D721Med (cell line): ENCODE measurements at regions not wholly inside any gene's neighbourhood (a gene's known extent, or its start where the extent isn't known, plus 50 kb on each side); places are given as distances from the start of the nearest gene placed in this dataset.

Experiments used
- DNase-seq: peaks from one replicate; pipeline ENCODE4 v3.0.0; 2011; ENCODE audit warnings: low spot score; ENCODE audit not compliant: insufficient read length
- FAIRE-seq: peaks from 2 replicates; lab custom pipeline; 2011; peaks lifted over from hg19 to GRCh38; lab: Jason Lieb, UNC
- CTCF ChIP-seq: IDR thresholded peaks from 2 replicates; pipeline ENCODE4 v1.5.1; 2012; ENCODE audit warnings: mild to moderate bottlenecking, control low read depth; ENCODE audit not compliant: insufficient read depth; ENCODE audit errors: missing control alignments

- no peak for DNase-seq
- TF ChIP-seq CTCF: no peak
Observed at GRCh38 chr4:151934766-151935165, 174.0 kb upstream of the GATB start.

GRCh38 chr4:151933122-151933827, 172.5 kb upstream of the GATB start:
- DNase-seq (no peak), FAIRE-seq (no peak)
- TF ChIP-seq CTCF: no peak

More at GRCh38 chr4:151934766-151935165, 174.0 kb upstream of the GATB start:
- FAIRE-seq: no peak

- DNase-seq: no peak
- no peak for TF ChIP-seq CTCF
- FAIRE-seq: no peak
Observed at GRCh38 chr4:151931563-151931962, 170.8 kb upstream of the GATB start.

GRCh38 chr4:151930372-151930771, 169.6 kb upstream of the GATB start:
- no peak for TF ChIP-seq CTCF
- FAIRE-seq: no peak
- no peak for DNase-seq

GRCh38 chr4:151928112-151928511, 167.3 kb upstream of the GATB start:
- TF ChIP-seq CTCF: no peak
- no peak for FAIRE-seq
- DNase-seq: no peak

- DNase-seq (no peak), FAIRE-seq (no peak)
- no peak for TF ChIP-seq CTCF
Observed at GRCh38 chr4:151922811-151923210, 162.0 kb upstream of the GATB start.

- FAIRE-seq: no peak
- no peak for TF ChIP-seq CTCF
- no peak for DNase-seq
Observed at GRCh38 chr4:151922306-151922705, 161.5 kb upstream of the GATB start.
